ENCODE measurements at regions not wholly inside any gene's neighbourhood (a gene's known extent, or its start where the extent isn't known, plus 50 kb on each side); places are given as distances from the start of the nearest gene placed in this dataset.

DNA sequence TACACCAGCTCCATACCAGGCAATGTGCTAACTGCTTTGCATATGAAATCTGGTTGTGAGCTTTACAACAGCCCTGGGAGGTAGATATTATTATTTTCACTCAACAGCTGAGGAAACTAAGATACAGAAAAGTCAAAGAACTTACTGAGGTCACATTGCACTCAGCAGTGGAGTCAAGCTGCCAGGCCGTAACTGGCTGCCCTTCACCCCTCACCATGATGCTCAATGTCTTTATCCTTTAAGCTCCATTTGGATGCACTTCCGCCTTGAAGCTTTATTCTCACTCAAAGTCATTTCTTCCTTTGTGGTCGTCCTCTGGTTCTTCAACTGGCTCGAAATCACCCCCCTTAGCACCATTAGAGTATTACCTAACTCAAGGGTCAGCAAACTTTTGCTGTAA lies 81.7 kb upstream of the RALGPS2 start:
- TF ChIP-seq, protein P1, sequence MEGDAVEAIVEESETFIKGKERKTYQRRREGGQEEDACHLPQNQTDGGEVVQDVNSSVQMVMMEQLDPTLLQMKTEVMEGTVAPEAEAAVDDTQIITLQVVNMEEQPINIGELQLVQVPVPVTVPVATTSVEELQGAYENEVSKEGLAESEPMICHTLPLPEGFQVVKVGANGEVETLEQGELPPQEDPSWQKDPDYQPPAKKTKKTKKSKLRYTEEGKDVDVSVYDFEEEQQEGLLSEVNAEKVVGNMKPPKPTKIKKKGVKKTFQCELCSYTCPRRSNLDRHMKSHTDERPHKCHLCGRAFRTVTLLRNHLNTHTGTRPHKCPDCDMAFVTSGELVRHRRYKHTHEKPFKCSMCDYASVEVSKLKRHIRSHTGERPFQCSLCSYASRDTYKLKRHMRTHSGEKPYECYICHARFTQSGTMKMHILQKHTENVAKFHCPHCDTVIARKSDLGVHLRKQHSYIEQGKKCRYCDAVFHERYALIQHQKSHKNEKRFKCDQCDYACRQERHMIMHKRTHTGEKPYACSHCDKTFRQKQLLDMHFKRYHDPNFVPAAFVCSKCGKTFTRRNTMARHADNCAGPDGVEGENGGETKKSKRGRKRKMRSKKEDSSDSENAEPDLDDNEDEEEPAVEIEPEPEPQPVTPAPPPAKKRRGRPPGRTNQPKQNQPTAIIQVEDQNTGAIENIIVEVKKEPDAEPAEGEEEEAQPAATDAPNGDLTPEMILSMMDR (IDR thresholded peaks at IDR 0.05; ENCODE audit: borderline replicate concordance): no peak
- DNase-seq: no peak
- Histone ChIP-seq H3K4me1 (peaks cover 33% of the 10 kb centered on the region), H3K27ac (replicated peaks) (peak overlapping the region; percentile 43), H3K4me3 (no peak overlapping the region), H3K27me3 (ENCODE audit: low read depth) (no peaks in the 10 kb centered on the region), H3K36me3 (no peaks in the 10 kb centered on the region), H3K9me3 (replicated peaks) (no peaks in the 10 kb centered on the region)
- intact Hi-C loops (cut with micrococcal nuclease): no loop called here

DNA sequence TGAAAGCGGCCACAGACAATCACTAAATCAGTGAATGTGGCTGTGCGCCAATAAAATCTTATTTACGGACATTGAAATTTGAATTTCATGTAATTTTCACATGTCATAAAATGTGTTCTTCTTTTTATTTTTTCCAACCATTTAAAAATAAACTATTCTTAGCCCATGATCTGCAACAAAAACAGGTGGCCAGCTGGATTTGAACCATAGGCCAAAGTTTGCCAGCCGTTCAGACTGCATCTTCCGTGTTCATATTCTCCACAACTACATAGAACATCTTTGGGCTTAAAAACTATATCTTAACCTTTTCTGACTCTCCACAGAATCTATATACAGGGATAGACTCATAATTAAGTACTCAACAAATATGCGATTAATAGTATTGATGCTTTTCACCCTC lies 81.2 kb upstream of the RALGPS2 start:
- Histone ChIP-seq H3K27ac (replicated peaks) (peak overlapping the region; percentile 43), H3K4me3 (no peak overlapping the region), H3K27me3 (ENCODE audit: low read depth) (no peaks in the 10 kb centered on the region), H3K9me3 (replicated peaks) (no peaks in the 10 kb centered on the region), H3K4me1 (peaks cover 33% of the 10 kb centered on the region), H3K36me3 (no peaks in the 10 kb centered on the region)
- intact Hi-C loops (cut with micrococcal nuclease): no loop called here
- DNase-seq: no peak
- TF ChIP-seq, protein P1 (IDR thresholded peaks at IDR 0.05; ENCODE audit: borderline replicate concordance): no peak

DNA sequence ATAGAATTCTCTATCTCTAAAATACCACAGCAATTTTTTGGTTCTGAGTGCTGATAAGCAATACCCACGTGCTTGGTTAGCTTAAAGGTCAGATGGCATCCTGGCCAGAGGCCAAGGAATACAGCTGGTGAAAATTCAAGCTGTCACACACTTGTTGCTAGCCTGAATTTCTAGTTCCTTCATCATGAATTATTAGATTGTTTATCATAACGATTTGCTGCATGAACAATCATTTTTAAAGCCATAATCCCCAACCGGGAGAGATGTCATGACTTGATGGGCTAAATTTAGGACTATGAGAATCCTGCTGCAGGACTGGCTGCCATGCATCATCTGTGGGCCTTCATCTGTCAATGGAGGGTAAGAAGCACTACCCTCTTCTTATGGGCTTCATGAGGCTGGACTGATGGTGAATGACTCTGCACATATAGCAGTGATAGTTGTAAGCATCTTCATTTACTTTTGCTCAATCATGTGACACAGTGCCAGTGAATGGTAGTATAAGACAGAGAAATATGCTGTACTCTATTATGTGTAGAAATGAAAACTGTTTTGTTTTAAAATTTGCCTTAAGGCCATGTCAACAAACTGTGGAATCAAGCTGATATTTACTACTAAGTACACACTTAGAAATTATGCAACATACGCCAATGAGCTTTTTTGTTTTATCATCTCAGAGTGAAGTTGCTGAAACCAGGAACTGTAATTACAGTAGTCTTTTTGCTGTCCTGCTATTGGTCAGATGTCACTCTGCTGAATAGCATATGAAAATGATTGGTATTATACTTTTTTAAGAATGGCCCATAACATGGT lies 80.5 kb upstream of the RALGPS2 start:
- H3K36me3 ChIP-seq: no peaks in the 10 kb centered on the region
- H3K9me3 ChIP-seq (replicated peaks): no peaks in the 10 kb centered on the region
- no peaks in the 10 kb centered on the region for H3K27me3 ChIP-seq (ENCODE audit: low read depth)
- no peak overlapping the region for H3K4me3 ChIP-seq
- DNase-seq: peak; percentile 29
- peaks cover 33% of the 10 kb centered on the region for H3K4me1 ChIP-seq
- TF ChIP-seq, protein P1 (IDR thresholded peaks at IDR 0.05; ENCODE audit: borderline replicate concordance): no peak
- intact Hi-C loops (cut with micrococcal nuclease): no loop called here
- H3K27ac ChIP-seq (replicated peaks): peak overlapping the region; percentile 43

DNA sequence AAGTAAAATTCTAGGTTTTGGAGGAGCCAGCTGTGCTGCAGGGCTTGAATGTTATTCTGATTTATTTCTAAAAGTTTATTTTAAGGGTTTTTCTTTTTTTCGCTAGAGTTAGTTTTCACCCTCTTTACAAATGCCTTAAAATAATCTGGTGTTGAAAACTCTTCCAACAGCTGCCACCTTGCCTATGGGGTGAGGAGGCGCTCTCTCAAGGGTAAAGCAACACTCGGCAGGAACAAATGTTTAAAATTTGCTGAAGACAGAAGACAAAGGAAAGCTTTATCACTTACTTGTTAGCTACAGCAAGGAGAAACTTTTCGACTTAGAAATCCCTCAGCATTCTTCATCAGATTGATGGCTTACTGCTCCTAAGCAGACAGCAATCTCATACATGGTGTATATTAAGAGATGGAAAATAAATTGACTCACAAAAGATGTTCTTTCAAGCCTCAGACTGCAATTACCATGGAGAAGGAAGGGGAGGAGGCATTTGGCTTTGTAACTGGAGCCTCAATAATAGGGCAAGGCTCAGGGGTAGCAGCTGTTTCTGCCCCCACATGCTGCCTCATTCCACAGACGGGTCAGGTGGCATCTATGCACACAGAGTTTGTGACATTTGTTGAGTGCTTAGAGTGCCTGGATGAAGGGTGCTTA lies 79.8 kb upstream of the RALGPS2 start:
- no peaks in the 10 kb centered on the region for H3K9me3 ChIP-seq (replicated peaks)

DNA sequence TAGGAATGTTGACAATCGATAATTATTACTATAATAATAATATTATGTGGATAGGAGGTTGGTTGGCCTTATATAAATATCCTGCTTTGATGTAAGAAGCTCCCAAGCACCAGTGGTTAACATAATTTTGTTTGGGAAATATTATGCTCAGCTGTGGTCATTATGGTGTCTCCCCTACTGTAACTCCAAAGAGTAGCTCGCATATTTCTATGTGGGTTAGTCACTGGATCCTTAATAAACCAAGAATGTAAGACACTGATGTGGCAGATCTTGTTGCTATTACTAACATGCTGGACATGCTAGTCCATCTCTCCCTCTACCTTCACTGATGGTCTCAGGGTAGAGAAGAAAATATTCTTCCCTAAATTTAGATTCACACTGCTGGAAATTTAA lies 79.2 kb upstream of the RALGPS2 start:
- no peak for DNase-seq
- intact Hi-C loops (cut with micrococcal nuclease): no loop called here
- Histone ChIP-seq H3K4me1 (peaks cover 33% of the 10 kb centered on the region), H3K27me3 (ENCODE audit: low read depth) (no peaks in the 10 kb centered on the region), H3K27ac (replicated peaks) (no peak overlapping the region), H3K36me3 (no peaks in the 10 kb centered on the region), H3K4me3 (no peak overlapping the region), H3K9me3 (replicated peaks) (no peaks in the 10 kb centered on the region)
- TF ChIP-seq, protein P1 (IDR thresholded peaks at IDR 0.05; ENCODE audit: borderline replicate concordance): no peak

More for the DNA sequence above, 79.8 kb upstream of the RALGPS2 start:
- Histone ChIP-seq H3K4me3 (no peak overlapping the region), H3K4me1 (peaks cover 33% of the 10 kb centered on the region), H3K27ac (replicated peaks) (no peak overlapping the region), H3K27me3 (ENCODE audit: low read depth) (no peaks in the 10 kb centered on the region), H3K36me3 (no peaks in the 10 kb centered on the region)
- intact Hi-C loops (cut with micrococcal nuclease): no loop called here
- TF ChIP-seq, protein P1 (IDR thresholded peaks at IDR 0.05; ENCODE audit: borderline replicate concordance): no peak
- DNase-seq: no peak

Data from left ventricle myocardium inferior (tissue), 1 donor.